Ascending aorta (tissue), 2 donors: ENCODE measurements at regions not wholly inside any gene's neighbourhood (a gene's known extent, or its start where the extent isn't known, plus 50 kb on each side); places are given as distances from the start of the nearest gene placed in this dataset.

Source experiments
- DNase-seq, 2 donors: peaks; one replicate each; pipeline ENCODE4 v3.0.0-alpha.2; 2019; ENCODE audit warnings: low spot score in 2 of 2
- H3K27ac ChIP-seq, 2 donors: fragments of 200-600 bp; sonication (generic); one replicate each; pipeline ENCODE4 v1.5.1; 2016 to 2017; ENCODE audit warnings: mild to moderate bottlenecking in 1 of 2
- H3K27me3 ChIP-seq: fragments of 200-600 bp; sonication (generic); one replicate; pipeline ENCODE4 v1.5.1; 2017
- H3K36me3 ChIP-seq, 2 donors: fragments of 200-600 bp; sonication (generic); one replicate each; pipeline ENCODE4 v1.5.1; 2016
- H3K4me1 ChIP-seq, 2 donors: fragments of 200-600 bp; sonication (generic); one replicate each; pipeline ENCODE4 v1.5.1; 2016 to 2017; ENCODE audit warnings: mild to moderate bottlenecking in 1 of 2
- H3K4me3 ChIP-seq, 2 donors: fragments of 200-600 bp; sonication (generic); one replicate each; pipeline ENCODE4 v1.5.1; 2016 to 2017; ENCODE audit warnings: mild to moderate bottlenecking in 1 of 2
- H3K9me3 ChIP-seq, 2 donors: fragments of 200-600 bp; sonication (generic); one replicate each; pipeline ENCODE4 v1.5.1; 2016
- intact Hi-C: fragments of 100-400 bp; cut with DNase I; formaldehyde crosslinking; loops from one replicate; pipeline ENCODE4 v1.15.1; 2023
- TF ChIP-seq, protein P1 (sequence below), 3 experiments: fragments of 200-600 bp in 2 of 3; fragments of 450-650 bp in 1 of 3; sonication (generic) in 2 of 3; IDR thresholded peaks; one replicate each; pipeline ENCODE4 v1.5.1; 2016 to 2019; ENCODE audit warnings: antibody characterized with exemption in 3 of 3, mild to moderate bottlenecking in 1 of 3, moderate library complexity in 1 of 3

DNA sequence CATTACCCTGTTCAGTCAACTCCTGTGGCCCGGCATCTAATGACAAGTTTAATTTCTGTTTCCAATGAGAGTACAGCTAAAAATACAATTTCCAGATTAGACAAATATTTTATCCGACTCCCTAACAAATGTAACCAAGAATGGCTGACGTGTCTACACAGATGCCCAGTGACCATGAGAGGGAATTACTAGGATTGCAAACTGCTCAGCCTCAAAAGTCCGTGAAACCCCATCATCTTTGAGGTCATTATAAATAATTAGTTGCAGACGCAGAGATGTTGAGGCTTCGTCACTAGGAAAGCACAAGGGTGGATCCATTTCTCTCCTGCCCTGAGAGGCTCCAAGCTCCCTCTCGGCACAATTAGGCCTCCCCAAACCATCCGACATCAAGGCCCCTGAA is 104.1 kb upstream of the ZNF507 start:
- Histone ChIP-seq H3K27me3 (no peaks in the 10 kb centered on the region), H3K4me1 (no peaks in the 10 kb centered on the region), H3K27ac (no peak overlapping the region), H3K4me3 (no peak overlapping the region), H3K9me3 (no peaks in the 10 kb centered on the region), H3K36me3 (no peaks in the 10 kb centered on the region)
- TF ChIP-seq, protein P1, sequence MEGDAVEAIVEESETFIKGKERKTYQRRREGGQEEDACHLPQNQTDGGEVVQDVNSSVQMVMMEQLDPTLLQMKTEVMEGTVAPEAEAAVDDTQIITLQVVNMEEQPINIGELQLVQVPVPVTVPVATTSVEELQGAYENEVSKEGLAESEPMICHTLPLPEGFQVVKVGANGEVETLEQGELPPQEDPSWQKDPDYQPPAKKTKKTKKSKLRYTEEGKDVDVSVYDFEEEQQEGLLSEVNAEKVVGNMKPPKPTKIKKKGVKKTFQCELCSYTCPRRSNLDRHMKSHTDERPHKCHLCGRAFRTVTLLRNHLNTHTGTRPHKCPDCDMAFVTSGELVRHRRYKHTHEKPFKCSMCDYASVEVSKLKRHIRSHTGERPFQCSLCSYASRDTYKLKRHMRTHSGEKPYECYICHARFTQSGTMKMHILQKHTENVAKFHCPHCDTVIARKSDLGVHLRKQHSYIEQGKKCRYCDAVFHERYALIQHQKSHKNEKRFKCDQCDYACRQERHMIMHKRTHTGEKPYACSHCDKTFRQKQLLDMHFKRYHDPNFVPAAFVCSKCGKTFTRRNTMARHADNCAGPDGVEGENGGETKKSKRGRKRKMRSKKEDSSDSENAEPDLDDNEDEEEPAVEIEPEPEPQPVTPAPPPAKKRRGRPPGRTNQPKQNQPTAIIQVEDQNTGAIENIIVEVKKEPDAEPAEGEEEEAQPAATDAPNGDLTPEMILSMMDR (IDR thresholded peaks at IDR 0.05), result no peak
- no peak for DNase-seq
- intact Hi-C loops, result no loop called here

DNA sequence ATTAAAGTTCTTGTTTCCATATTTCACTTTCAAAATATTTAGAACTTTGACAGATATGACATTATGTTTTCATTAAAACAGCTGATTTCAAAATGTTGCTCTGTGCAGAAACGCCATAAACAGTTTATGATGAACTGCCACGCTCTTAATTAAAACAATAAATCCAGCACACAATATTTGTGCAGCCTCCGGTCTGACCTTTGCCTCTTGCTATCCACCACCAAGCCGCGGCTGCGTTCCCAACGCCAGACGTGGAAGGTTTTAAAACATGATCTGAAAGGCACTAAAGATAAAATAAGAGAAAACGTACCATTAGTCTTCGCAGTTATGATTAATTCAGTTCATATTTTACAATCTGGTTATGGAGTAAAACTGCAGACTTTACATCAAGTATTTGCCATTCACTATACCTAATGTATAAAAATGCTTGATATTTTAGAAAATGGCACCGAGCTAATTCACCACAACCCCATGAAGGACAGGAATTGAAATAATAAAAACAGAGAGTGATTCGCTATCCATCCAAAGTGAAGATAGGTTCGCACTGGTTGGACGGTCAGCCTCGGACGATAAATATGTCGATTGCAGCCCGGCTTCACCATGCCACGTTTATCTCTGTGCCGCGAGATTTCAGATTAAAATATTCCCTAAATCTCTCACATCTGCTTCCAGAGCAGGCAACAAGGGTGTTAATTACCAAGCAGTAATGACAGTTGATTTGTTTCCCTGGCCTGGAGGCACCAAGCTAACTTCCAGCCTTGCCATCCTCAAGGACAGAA is 103.3 kb upstream of the ZNF507 start:
- no peak overlapping the region for H3K27ac ChIP-seq
- DNase-seq, result no peak
- H3K4me3 ChIP-seq, result no peak overlapping the region
- peaks cover 0 to 3% of the 10 kb centered on the region in 2 donors for H3K9me3 ChIP-seq
- TF ChIP-seq, protein P1 (IDR thresholded peaks at IDR 0.05), result no peak
- H3K27me3 ChIP-seq, result no peaks in the 10 kb centered on the region
- intact Hi-C loops, result no loop called here
- no peaks in the 10 kb centered on the region for H3K4me1 ChIP-seq
- no peaks in the 10 kb centered on the region for H3K36me3 ChIP-seq

DNA sequence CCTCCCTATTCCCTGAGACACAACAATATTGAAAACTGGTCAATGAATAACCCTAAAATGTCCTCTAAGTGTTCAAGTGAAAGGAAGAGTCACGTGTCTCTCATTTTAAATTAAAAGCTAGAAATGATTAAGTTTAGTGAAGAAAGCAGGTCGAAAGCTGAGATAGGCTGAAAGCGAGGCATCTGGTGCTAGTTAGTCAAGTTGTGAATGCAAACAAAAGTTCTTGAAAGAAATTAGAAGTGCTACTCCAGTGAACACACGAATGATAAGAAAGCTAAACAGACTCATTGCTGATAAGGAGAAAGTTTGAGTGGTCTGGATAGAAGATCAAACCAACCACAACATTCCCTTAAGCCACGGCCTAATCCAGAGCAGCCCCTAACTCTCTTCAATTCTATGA is 99.4 kb upstream of the ZNF507 start:
- intact Hi-C loops, result no loop called here
- DNase-seq, result no peak
- H3K9me3 ChIP-seq, result peaks cover 0 to 4% of the 10 kb centered on the region in 2 donors

DNA sequence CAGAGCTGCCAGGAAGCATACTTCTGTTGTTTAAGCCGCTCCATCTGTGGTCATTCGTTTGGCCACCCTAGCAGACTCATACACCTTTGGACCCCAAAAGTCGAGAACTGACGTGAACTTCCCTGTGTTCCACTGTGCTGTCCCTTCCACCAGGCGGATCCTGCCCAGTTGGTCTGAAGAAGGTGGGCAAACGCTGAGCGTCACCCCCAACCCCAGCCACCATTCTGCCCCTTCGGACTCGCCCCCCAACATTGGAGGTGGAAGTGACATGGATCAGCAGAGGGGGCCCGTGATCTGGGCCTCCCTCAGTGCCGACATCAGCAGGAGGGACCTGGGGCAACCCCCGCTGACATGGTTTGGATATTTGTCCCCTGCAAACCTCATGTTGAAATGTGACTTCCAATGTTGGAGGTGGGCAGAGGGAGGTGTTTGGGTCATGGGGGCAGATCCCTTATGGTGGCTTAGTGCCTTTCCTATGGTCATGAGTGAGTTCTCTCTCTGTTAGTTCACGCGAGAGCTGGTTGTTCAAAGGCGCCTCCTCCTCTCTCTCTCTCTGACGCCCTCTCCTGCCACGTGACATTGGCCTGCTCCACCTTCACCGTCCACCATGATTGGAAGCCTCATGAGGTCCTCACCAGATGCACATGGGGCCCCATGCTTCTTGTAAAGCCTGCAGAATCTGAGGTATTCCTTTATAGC is 93.6 kb upstream of the ZNF507 start:
- no peaks in the 10 kb centered on the region for H3K27me3 ChIP-seq
- peaks cover 0 to 4% of the 10 kb centered on the region in 2 donors for H3K9me3 ChIP-seq
- no peak for DNase-seq
- H3K4me3 ChIP-seq, result no peak overlapping the region
- intact Hi-C loops, result no loop called here
- no peak overlapping the region for H3K27ac ChIP-seq
- TF ChIP-seq, protein P1 (IDR thresholded peaks at IDR 0.05), result no peak
- H3K36me3 ChIP-seq, result no peaks in the 10 kb centered on the region
- H3K4me1 ChIP-seq, result no peaks in the 10 kb centered on the region

More for the DNA sequence above, 99.4 kb upstream of the ZNF507 start:
- H3K4me3 ChIP-seq, result no peak overlapping the region
- no peaks in the 10 kb centered on the region for H3K27me3 ChIP-seq
- no peaks in the 10 kb centered on the region for H3K36me3 ChIP-seq
- no peaks in the 10 kb centered on the region for H3K4me1 ChIP-seq
- no peak overlapping the region for H3K27ac ChIP-seq
- TF ChIP-seq, protein P1 (IDR thresholded peaks at IDR 0.05), result no peak

DNA sequence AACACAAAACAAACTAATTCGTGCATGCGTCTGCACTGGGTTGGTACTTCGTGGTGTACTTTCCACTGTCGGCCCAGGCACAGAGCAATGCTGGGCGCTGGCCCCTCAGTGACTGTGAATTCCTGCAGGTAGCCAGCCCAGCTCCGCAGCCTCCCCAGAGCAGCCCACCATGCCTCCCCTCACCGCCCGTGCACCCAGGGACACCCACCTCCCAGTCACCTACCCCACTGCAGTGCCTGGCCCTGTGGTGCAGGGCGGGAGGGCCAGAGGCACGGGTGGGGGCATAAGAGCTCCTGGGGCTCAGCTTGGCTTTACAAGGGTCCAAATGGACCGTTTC is 93.1 kb upstream of the ZNF507 start:
- no peaks in the 10 kb centered on the region for H3K36me3 ChIP-seq
- no peaks in the 10 kb centered on the region for H3K27me3 ChIP-seq
- H3K4me1 ChIP-seq, result no peaks in the 10 kb centered on the region
- intact Hi-C loops, result no loop called here
- H3K9me3 ChIP-seq, result no peaks in the 10 kb centered on the region
- H3K27ac ChIP-seq, result no peak overlapping the region
- TF ChIP-seq, protein P1 (IDR thresholded peaks at IDR 0.05), result no peak
- no peak for DNase-seq
- no peak overlapping the region for H3K4me3 ChIP-seq
